ENCODE measurements at regions not wholly inside any gene's neighbourhood (a gene's known extent, or its start where the extent isn't known, plus 50 kb on each side); places are given as distances from the start of the nearest gene placed in this dataset.

DNA sequence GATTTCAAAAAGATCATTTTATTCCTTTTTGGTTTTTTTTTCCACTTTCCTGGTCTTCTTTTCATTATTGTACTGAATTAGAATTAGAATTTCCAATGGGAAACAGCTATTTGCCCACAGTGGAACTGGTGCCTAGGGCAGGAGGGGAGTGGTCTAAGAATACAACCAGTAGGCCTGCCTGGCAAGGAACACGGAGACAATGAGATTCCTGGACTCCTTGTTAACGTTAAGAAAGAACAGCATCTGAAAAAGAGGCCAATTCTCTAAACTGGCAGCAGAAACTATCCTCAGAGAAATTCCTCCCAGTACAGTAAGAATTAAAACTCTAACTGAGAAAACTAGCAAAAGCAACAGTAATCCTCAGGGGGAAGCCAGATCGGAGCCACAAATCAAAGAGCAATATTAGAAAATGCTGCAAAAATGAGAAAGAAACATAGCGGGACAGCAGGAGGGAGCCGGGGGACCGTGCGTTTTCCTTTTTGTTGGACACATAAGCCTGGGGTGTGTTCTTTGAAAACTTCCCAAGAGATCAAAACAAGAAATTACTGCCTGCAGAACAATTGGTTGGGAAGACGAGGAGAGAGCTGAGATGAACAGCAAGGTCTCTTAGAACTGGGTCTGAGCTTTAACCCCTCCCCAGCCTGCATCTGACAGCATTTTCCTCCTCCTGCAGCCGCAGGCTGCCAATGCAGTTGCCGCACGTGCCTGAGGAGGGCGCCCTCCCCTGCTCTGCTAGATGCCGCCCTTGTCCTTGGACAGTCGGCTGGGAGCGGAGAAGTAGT, 776.0 kb downstream of the TSN start:
- H3K4me3 ChIP-seq = no peak overlapping the region
- WGBS, 2 donors = 60 to 64% methylated on average over 13 to 15 of the region's 15 CpGs
- intact Hi-C loops (cut with DNase I) = no loop called here

DNA sequence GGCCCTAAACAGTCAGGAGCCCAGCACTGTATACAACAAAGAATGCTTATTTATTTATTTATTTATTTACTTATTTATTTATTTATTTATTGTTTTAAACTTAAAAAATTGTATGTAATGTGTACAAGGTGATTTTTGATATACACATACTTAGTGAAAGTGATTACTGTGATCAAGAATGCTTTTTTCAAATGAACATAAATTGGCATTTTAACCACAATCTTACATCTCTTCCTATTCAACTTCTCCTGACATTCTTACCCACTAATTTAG, 776.6 kb downstream of the TSN start:
- no peak overlapping the region for H3K4me3 ChIP-seq
- TF ChIP-seq POLR2A (IDR thresholded peaks at IDR 0.05) = no peak
- TF ChIP-seq, protein P1, sequence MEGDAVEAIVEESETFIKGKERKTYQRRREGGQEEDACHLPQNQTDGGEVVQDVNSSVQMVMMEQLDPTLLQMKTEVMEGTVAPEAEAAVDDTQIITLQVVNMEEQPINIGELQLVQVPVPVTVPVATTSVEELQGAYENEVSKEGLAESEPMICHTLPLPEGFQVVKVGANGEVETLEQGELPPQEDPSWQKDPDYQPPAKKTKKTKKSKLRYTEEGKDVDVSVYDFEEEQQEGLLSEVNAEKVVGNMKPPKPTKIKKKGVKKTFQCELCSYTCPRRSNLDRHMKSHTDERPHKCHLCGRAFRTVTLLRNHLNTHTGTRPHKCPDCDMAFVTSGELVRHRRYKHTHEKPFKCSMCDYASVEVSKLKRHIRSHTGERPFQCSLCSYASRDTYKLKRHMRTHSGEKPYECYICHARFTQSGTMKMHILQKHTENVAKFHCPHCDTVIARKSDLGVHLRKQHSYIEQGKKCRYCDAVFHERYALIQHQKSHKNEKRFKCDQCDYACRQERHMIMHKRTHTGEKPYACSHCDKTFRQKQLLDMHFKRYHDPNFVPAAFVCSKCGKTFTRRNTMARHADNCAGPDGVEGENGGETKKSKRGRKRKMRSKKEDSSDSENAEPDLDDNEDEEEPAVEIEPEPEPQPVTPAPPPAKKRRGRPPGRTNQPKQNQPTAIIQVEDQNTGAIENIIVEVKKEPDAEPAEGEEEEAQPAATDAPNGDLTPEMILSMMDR (IDR thresholded peaks at IDR 0.05) = no peak
- no peaks in the 10 kb centered on the region for H3K36me3 ChIP-seq
- no peaks in the 10 kb centered on the region for H3K9me3 ChIP-seq
- H3K27ac ChIP-seq = no peak overlapping the region
- no peaks in the 10 kb centered on the region for H3K4me1 ChIP-seq
- H3K27me3 ChIP-seq = no peaks in the 10 kb centered on the region
- DNase-seq = no peak
- intact Hi-C loops (cut with DNase I) = no loop called here

More for the DNA sequence above, 776.0 kb downstream of the TSN start:
- no peaks in the 10 kb centered on the region for H3K4me1 ChIP-seq
- DNase-seq = no peak
- no peaks in the 10 kb centered on the region for H3K27me3 ChIP-seq
- H3K36me3 ChIP-seq = no peaks in the 10 kb centered on the region
- H3K9me3 ChIP-seq = no peaks in the 10 kb centered on the region
- H3K27ac ChIP-seq = no peak overlapping the region
- TF ChIP-seq, protein P1 (IDR thresholded peaks at IDR 0.05) = no peak
- no peak for TF ChIP-seq POLR2A (IDR thresholded peaks at IDR 0.05)

DNA sequence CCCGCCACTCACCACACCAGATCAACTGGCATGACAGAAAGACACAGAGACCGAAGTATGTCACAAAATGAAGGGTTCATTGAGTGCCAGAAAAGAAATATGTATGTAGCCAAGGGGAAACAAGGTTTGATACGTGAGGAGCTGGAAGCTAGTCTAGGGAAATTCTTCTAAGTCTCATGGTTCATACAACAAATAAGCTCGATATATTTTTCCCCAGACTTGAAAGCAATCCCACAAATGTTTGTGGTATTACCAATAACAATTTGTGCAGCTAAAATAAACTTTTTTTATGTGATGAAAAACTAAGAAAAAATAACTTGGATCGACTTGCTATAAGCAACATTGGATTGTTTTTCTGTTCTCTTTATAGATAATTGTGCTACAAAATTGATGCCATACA, 777.0 kb downstream of the TSN start:
- TF ChIP-seq POLR2A (IDR thresholded peaks at IDR 0.05) = no peak
- TF ChIP-seq, protein P1 (IDR thresholded peaks at IDR 0.05) = no peak
- H3K4me1 ChIP-seq = no peaks in the 10 kb centered on the region
- WGBS, 2 donors = 54 to 69% methylated on average over 5 of the region's 5 CpGs
- H3K27ac ChIP-seq = no peak overlapping the region
- intact Hi-C loops (cut with DNase I) = no loop called here
- DNase-seq = no peak
- H3K27me3 ChIP-seq = no peaks in the 10 kb centered on the region
- H3K36me3 ChIP-seq = no peaks in the 10 kb centered on the region
- H3K4me3 ChIP-seq = no peak overlapping the region
- no peaks in the 10 kb centered on the region for H3K9me3 ChIP-seq

DNA sequence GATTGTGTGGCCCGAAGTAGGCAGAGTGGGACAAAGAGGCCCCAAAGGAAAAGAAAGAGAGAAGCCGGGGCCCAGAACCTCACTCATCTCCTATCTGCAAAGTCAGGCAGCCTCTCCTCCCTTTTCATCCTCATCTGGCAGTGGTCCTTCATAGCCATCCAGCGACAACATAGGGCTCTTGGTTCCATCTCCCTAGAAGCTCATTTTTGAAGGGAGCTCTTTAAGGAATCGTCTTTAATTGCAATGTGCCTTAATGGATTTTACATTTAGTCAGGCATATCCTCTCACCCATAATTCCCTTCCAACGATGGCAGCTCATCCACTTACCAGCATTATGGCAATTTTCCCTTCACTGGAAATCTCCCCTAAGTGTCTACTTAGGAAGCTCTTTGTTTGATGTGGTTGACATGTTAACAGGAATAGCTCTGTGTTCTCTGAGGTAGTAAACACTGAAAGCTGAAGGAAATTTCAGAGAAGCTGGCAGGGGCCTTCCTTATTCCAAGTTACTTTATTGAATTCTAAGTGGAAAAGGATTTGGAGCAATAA, 780.6 kb downstream of the TSN start:
- WGBS, 2 donors = 80 to 83% methylated on average over 5 of the region's 5 CpGs
- Histone ChIP-seq H3K36me3 (no peaks in the 10 kb centered on the region), H3K4me1 (no peaks in the 10 kb centered on the region), H3K9me3 (no peaks in the 10 kb centered on the region), H3K27me3 (no peaks in the 10 kb centered on the region), H3K27ac (no peak overlapping the region), H3K4me3 (no peak overlapping the region)
- DNase-seq = no peak
- TF ChIP-seq, protein P1 (IDR thresholded peaks at IDR 0.05) = no peak
- TF ChIP-seq POLR2A (IDR thresholded peaks at IDR 0.05) = no peak
- intact Hi-C loops (cut with DNase I) = no loop called here

DNA sequence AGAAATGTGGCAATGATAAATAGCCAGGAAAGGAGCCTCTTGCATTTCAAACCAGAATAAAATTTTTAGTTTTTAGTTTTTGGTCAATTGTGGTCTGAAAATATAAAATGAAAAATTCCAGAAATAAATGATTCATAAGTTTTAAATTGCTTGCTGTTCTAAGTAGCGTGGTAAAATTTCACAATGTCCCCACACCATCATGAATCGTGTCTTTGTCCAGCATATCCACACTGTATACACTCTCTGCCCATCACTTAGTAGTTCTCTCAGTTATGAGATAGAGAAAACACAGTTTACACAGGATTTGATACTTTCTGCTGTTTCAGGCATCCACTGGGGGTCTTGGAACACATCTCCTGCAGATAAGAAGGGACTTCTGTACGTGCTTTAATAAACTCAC, 783.9 kb downstream of the TSN start:
- TF ChIP-seq, protein P1 (IDR thresholded peaks at IDR 0.05) = no peak
- TF ChIP-seq POLR2A (IDR thresholded peaks at IDR 0.05) = no peak
- 64 to 66% methylated on average over 3 of the region's 3 CpGs for WGBS, 2 donors
- no peaks in the 10 kb centered on the region for H3K4me1 ChIP-seq
- no peak overlapping the region for H3K27ac ChIP-seq
- no peaks in the 10 kb centered on the region for H3K36me3 ChIP-seq
- intact Hi-C loops (cut with DNase I) = no loop called here
- H3K4me3 ChIP-seq = no peak overlapping the region
- no peaks in the 10 kb centered on the region for H3K27me3 ChIP-seq
- H3K9me3 ChIP-seq = no peaks in the 10 kb centered on the region
- DNase-seq = no peak

Measured in esophagus squamous epithelium (tissue), 5 donors.